ENCODE measurements at regions not wholly inside any gene's neighbourhood (a gene's known extent, or its start where the extent isn't known, plus 50 kb on each side); places are given as distances from the start of the nearest gene placed in this dataset.

DNA sequence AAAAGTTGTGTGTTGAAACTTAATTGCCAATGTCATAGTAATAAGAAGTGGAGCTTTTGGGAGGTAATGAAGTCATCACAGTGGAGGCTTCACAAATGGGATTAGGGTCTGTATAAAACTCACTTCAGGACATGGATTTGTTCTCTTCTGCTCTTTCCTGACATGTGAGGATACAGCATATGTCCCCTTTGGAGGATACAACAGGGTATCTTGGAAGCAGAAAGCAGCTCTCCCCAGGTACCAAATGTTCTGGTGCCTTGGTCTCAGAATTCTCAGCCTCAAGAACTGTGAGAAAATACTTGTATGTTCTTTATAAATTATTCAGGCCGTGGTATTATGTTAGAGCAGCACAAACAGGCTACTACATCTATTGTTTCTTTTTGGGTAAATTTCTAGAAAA is 210.9 kb downstream of the DIPK2A start:
- TF ChIP-seq, protein P1, sequence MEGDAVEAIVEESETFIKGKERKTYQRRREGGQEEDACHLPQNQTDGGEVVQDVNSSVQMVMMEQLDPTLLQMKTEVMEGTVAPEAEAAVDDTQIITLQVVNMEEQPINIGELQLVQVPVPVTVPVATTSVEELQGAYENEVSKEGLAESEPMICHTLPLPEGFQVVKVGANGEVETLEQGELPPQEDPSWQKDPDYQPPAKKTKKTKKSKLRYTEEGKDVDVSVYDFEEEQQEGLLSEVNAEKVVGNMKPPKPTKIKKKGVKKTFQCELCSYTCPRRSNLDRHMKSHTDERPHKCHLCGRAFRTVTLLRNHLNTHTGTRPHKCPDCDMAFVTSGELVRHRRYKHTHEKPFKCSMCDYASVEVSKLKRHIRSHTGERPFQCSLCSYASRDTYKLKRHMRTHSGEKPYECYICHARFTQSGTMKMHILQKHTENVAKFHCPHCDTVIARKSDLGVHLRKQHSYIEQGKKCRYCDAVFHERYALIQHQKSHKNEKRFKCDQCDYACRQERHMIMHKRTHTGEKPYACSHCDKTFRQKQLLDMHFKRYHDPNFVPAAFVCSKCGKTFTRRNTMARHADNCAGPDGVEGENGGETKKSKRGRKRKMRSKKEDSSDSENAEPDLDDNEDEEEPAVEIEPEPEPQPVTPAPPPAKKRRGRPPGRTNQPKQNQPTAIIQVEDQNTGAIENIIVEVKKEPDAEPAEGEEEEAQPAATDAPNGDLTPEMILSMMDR (IDR thresholded peaks at IDR 0.05; ENCODE audit: low read depth, low read length, poor library complexity, severe bottlenecking), result no peak
- no peak for TF ChIP-seq EZH2phosphoT487 (IDR thresholded peaks at IDR 0.05; ENCODE audit: borderline replicate concordance, low read length)

Data from DOHH2 (cell line).